GM23338 (cell line): ENCODE measurements at regions not wholly inside any gene's neighbourhood (a gene's known extent, or its start where the extent isn't known, plus 50 kb on each side); places are given as distances from the start of the nearest gene placed in this dataset.

ENCODE experiments used
- POLR2AphosphoS5 ChIP-seq: IDR thresholded peaks from 2 replicates; pipeline ENCODE4 v1.6.1; 2016; ENCODE audit warnings: antibody characterized with exemption, low read depth
- TF ChIP-seq, protein P1 (sequence below), 2 experiments: fragments of 200-600 bp in 1 of 2; sonication (generic) in 1 of 2; conservative IDR thresholded peaks; 2 replicates each; pipeline versions ENCODE4 v1.5.1 to v1.6.1; 2016 to 2017; ENCODE audit warnings: antibody characterized with exemption in 2 of 2, low read depth in 2 of 2, mild to moderate bottlenecking in 2 of 2, moderate library complexity in 1 of 2

DNA sequence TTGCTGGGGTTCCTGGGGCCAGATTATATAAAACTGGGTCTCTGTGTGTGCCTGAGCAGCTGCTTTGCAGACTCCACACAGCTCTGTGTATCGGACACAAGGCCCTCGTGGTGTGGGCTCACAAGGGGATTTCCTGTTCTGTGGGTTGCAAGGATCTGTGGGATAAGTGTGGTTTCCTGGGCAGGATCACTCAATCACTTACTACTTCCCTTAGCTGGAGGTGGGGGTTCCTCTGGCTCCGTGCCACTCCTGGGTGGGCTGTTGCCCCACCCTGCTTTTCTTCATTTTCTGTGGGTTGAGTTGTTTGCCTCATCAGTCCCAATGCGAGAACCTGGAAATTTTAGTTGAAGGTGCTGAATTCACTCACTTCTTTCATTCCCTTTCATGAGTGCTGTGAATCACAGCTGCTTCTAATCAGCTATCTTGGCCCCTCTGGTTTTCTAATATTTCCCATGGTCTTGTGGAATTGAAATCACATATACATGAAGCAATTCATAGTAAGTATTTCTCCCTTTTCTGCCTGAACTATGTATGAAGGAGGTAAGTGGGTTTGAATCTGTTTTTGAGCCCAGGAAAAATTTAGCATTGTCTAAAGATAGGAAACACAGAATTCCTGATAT is 196.3 kb downstream of the DCDC2C start:
- TF ChIP-seq POLR2AphosphoS5, result no peak
- TF ChIP-seq, protein P1, sequence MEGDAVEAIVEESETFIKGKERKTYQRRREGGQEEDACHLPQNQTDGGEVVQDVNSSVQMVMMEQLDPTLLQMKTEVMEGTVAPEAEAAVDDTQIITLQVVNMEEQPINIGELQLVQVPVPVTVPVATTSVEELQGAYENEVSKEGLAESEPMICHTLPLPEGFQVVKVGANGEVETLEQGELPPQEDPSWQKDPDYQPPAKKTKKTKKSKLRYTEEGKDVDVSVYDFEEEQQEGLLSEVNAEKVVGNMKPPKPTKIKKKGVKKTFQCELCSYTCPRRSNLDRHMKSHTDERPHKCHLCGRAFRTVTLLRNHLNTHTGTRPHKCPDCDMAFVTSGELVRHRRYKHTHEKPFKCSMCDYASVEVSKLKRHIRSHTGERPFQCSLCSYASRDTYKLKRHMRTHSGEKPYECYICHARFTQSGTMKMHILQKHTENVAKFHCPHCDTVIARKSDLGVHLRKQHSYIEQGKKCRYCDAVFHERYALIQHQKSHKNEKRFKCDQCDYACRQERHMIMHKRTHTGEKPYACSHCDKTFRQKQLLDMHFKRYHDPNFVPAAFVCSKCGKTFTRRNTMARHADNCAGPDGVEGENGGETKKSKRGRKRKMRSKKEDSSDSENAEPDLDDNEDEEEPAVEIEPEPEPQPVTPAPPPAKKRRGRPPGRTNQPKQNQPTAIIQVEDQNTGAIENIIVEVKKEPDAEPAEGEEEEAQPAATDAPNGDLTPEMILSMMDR (conservative IDR thresholded peaks at IDR 0.05; ENCODE audit: low read depth in 2 of 2), result no peak
